ENCODE measurements at regions not wholly inside any gene's neighbourhood (a gene's known extent, or its start where the extent isn't known, plus 50 kb on each side); places are given as distances from the start of the nearest gene placed in this dataset.

DNA sequence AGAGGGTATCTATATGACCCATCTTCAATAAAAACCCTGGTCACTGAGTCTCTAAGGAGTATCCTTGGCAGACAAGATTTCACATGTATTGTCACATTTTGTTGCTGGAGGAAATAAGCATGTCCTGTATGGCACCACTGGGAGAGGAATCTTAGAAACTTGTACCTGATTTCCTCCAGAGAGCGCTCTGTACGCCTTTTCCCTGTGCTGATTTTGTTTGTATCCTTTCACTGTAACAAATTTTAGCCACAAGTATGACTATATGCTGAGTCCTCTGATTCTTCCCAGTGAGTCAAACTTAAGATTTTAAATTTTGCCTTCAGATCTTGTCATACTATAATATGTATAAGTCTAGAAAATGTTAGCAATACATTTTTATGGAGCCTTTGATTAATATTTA lies 102.8 kb downstream of the ITIH6 start:
- TF ChIP-seq CHD1 (IDR thresholded peaks at IDR 0.05; ENCODE audit: low read length) (no peak), ZEB2 (IDR thresholded peaks at IDR 0.05) (no peak), ESRRA (IDR thresholded peaks at IDR 0.05; ENCODE audit: borderline replicate concordance, low read depth) (no peak), BACH1 (tag; IDR thresholded peaks at IDR 0.05) (no peak), SAFB2 (IDR thresholded peaks at IDR 0.05; ENCODE audit: borderline replicate concordance, low read depth, low read length, severe bottlenecking) (no peak), POLR3G (IDR thresholded peaks at IDR 0.05; ENCODE audit: extremely low read depth, insufficient read length, insufficient replicate concordance) (no peak), CTCF (IDR thresholded peaks at IDR 0.05 in 2 of 3, conservative IDR thresholded peaks at IDR 0.05 in 1 of 3; ENCODE audit: insufficient read depth in 2 of 3, low read depth in 1 of 3, low read length in 3 of 3) (no peak), ZNF785 (CRISPR knock-in tag; IDR thresholded peaks at IDR 0.05) (no peak), MNT (conservative IDR thresholded peaks at IDR 0.05) (no peak)

Measured in K562 (cell line).